Endothelial cell of umbilical vein (primary cell): ENCODE measurements at regions not wholly inside any gene's neighbourhood (a gene's known extent, or its start where the extent isn't known, plus 50 kb on each side); places are given as distances from the start of the nearest gene placed in this dataset.

Experiments used
- EZH2 ChIP-seq: IDR thresholded peaks from 2 replicates; pipeline ENCODE4 v1.6.1; 2012; ENCODE audit warnings: borderline replicate concordance, low read depth, mild to moderate bottlenecking, moderate library complexity, low read length, inconsistent platforms; ENCODE audit not compliant: severe bottlenecking
- GATA2 ChIP-seq: IDR thresholded peaks from 2 replicates; pipeline ENCODE4 v1.7.0; 2011; ENCODE audit warnings: low read depth, mild to moderate bottlenecking, moderate library complexity, mixed read lengths, low read length; ENCODE audit not compliant: insufficient read length, insufficient read depth
- JUN ChIP-seq: IDR thresholded peaks from 2 replicates; pipeline ENCODE4 v1.6.1; 2011; ENCODE audit warnings: borderline replicate concordance, low read depth; ENCODE audit not compliant: insufficient read length, insufficient read depth
- MYC ChIP-seq: IDR thresholded peaks from one replicate; pipeline ENCODE4 v1.6.1; 2011; ENCODE audit warnings: mild to moderate bottlenecking, low read depth, low read length
- POLR2A ChIP-seq: IDR thresholded peaks from 2 replicates; pipeline ENCODE4 v1.6.1; 2012; ENCODE audit warnings: low read depth, mild to moderate bottlenecking, control low read depth, low read length
- POLR2AphosphoS5 ChIP-seq: IDR thresholded peaks from 2 replicates; pipeline ENCODE4 v1.6.1; 2012; ENCODE audit warnings: low read depth, mild to moderate bottlenecking, control low read depth, low read length, moderate library complexity; ENCODE audit not compliant: insufficient read depth
- TF ChIP-seq, protein P1 (sequence below), 2 donors: IDR thresholded peaks; 1 replicate in 1 of 2; 2 replicates in 1 of 2; pipeline ENCODE4 v1.5.1; 2011; ENCODE audit warnings: low read length in 2 of 2, mild to moderate bottlenecking in 2 of 2, moderate library complexity in 2 of 2, control low read depth in 1 of 2, inconsistent platforms in 1 of 2, low read depth in 1 of 2; ENCODE audit not compliant: insufficient read depth in 1 of 2; ENCODE audit errors: extremely low read depth in 1 of 2
- TF ChIP-seq, protein P2 (sequence below): IDR thresholded peaks from 2 replicates; pipeline ENCODE4 v1.6.1; 2011; ENCODE audit not compliant: insufficient read depth, insufficient read length

DNA sequence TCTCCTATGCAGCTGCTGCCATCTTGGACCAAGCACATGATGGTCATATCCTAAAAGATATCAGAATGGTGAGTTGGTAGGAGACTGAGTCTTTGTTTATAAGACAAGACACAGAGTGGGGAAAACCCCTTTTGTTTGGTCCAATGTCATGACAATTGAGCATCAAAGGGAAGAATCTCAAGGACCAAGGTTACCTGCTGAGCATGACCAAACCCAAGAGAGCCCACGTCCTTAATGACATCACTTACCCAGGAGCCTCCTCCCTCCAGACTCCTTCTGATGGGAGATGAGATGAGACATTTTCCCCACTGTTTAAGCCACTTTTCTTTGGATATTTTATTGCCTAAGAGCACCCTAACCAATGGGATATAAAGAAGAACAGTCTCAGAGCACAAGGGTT is 478.1 kb downstream of the NPIPA7 start:
- TF ChIP-seq, protein P1, sequence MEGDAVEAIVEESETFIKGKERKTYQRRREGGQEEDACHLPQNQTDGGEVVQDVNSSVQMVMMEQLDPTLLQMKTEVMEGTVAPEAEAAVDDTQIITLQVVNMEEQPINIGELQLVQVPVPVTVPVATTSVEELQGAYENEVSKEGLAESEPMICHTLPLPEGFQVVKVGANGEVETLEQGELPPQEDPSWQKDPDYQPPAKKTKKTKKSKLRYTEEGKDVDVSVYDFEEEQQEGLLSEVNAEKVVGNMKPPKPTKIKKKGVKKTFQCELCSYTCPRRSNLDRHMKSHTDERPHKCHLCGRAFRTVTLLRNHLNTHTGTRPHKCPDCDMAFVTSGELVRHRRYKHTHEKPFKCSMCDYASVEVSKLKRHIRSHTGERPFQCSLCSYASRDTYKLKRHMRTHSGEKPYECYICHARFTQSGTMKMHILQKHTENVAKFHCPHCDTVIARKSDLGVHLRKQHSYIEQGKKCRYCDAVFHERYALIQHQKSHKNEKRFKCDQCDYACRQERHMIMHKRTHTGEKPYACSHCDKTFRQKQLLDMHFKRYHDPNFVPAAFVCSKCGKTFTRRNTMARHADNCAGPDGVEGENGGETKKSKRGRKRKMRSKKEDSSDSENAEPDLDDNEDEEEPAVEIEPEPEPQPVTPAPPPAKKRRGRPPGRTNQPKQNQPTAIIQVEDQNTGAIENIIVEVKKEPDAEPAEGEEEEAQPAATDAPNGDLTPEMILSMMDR (IDR thresholded peaks at IDR 0.05; ENCODE audit: extremely low read depth in 1 of 2, insufficient read depth in 1 of 2, low read depth in 1 of 2, low read length in 2 of 2) = no peak
- TF ChIP-seq JUN = no peak
- TF ChIP-seq POLR2A = no peak
- TF ChIP-seq EZH2 = no peak
- TF ChIP-seq, protein P2, sequence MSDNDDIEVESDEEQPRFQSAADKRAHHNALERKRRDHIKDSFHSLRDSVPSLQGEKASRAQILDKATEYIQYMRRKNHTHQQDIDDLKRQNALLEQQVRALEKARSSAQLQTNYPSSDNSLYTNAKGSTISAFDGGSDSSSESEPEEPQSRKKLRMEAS = no peak
- no peak for TF ChIP-seq POLR2AphosphoS5
- TF ChIP-seq MYC = no peak
- TF ChIP-seq GATA2 = no peak
